PC-9 (cell line): ENCODE measurements at regions not wholly inside any gene's neighbourhood (a gene's known extent, or its start where the extent isn't known, plus 50 kb on each side); places are given as distances from the start of the nearest gene placed in this dataset.
"Not testable (repeated sequence)": the region's sequence is repeated elsewhere in the genome, so short reads cannot be mapped to it uniquely, and the experiment has no call there.

Experiments
- EZH2 ChIP-seq: fragments of 200-600 bp; sonication (generic); IDR thresholded peaks from 2 replicates; pipeline ENCODE4 v1.8.0; 2017; ENCODE audit warnings: antibody characterized with exemption, low read depth
- TF ChIP-seq, protein P1 (sequence below): fragments of 200-600 bp; sonication (generic); conservative IDR thresholded peaks from 2 replicates; pipeline ENCODE4 v1.6.1; 2017; ENCODE audit warnings: mixed run types, antibody characterized with exemption, mild to moderate bottlenecking, moderate library complexity

DNA sequence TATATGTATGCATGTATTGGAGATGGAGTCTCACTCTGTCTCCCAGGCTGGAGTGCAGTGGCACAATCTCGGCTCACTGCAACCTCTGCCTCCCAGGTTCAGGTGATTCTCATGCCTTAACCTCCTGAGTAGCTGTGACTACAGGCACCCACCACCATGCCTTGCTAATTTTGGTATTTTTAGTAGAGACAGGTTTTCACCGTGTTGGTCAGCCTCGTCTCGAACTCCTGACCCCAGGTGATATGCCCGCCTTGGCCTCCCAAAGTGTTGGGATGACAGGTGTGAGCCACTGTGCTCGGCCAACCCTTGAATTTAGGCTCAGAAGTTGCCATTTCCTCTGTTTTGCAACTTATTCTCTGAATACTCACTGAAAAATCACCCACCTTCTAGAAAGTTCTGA lies 4498.0 kb upstream of the OR11H1 start:
- TF ChIP-seq, protein P1, sequence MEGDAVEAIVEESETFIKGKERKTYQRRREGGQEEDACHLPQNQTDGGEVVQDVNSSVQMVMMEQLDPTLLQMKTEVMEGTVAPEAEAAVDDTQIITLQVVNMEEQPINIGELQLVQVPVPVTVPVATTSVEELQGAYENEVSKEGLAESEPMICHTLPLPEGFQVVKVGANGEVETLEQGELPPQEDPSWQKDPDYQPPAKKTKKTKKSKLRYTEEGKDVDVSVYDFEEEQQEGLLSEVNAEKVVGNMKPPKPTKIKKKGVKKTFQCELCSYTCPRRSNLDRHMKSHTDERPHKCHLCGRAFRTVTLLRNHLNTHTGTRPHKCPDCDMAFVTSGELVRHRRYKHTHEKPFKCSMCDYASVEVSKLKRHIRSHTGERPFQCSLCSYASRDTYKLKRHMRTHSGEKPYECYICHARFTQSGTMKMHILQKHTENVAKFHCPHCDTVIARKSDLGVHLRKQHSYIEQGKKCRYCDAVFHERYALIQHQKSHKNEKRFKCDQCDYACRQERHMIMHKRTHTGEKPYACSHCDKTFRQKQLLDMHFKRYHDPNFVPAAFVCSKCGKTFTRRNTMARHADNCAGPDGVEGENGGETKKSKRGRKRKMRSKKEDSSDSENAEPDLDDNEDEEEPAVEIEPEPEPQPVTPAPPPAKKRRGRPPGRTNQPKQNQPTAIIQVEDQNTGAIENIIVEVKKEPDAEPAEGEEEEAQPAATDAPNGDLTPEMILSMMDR: not testable (repeated sequence)
- TF ChIP-seq EZH2: not testable (repeated sequence)
